Activated T-cell treated with anti-CD3 and anti-CD28 coated beads, Interleukin-2, amount 50 U/mL, for 4 hours (primary cell): ENCODE measurements at regions not wholly inside any gene's neighbourhood (a gene's known extent, or its start where the extent isn't known, plus 50 kb on each side); places are given as distances from the start of the nearest gene placed in this dataset.

Experiments used
- ATAC-seq, 2 donors: fragments of 200-7000 bp; cut with Tn5 transposase; one replicate each; pipeline ENCODE4 v1.10.0; 2021
- DNase-seq: peaks from one replicate; pipeline ENCODE4 v3.0.0-alpha.2; 2020
- H3K27me3 Mint-ChIP-seq: one replicate; pipeline ENCODE4 v1.8.0; 2021; ENCODE audit warnings: low read depth, mixed read lengths
- H3K36me3 Mint-ChIP-seq: one replicate; pipeline ENCODE4 v1.8.0; 2022; ENCODE audit warnings: mixed read lengths; ENCODE audit not compliant: insufficient read depth
- H3K4me1 Mint-ChIP-seq: one replicate; pipeline ENCODE4 v1.8.0; 2021; ENCODE audit warnings: low read depth, mixed read lengths
- H3K4me3 Mint-ChIP-seq: one replicate; pipeline ENCODE4 v1.8.0; 2021; ENCODE audit warnings: mild to moderate bottlenecking, moderate library complexity, mixed read lengths
- H3K9me3 Mint-ChIP-seq: one replicate; pipeline ENCODE4 v1.8.0; 2021; ENCODE audit warnings: mixed read lengths

DNA sequence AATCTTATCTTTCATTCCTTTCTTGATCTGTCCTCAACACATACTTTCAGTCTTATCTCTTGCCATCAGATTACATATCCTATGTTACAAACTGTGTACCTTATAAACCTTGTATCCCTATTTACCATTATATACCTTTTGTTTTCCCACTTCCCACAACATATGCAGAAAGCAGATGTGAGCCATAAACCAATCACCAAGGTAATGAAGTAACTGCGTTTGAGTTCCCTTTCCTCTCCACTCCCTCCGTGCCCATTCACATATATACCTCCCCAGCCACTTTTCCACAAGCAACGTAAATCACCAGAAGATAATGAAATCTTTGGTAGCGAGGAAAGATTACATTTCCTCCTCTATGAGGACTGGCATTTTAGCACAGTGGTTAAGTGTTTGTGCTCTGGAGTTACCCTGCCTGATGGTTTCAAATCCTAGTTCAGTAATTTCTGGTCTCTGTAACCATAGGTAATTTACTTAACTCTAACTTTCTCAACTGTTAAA, 55.5 kb upstream of the PHF14 start:
- Mint-ChIP-seq H3K9me3 (no peaks in the 10 kb centered on the region), H3K4me1 (no peaks in the 10 kb centered on the region), H3K4me3 (no peak overlapping the region), H3K36me3 (no peaks in the 10 kb centered on the region), H3K27me3 (peaks cover 8% of the 10 kb centered on the region)
- ATAC-seq = no peak
- DNase-seq = no peak

DNA sequence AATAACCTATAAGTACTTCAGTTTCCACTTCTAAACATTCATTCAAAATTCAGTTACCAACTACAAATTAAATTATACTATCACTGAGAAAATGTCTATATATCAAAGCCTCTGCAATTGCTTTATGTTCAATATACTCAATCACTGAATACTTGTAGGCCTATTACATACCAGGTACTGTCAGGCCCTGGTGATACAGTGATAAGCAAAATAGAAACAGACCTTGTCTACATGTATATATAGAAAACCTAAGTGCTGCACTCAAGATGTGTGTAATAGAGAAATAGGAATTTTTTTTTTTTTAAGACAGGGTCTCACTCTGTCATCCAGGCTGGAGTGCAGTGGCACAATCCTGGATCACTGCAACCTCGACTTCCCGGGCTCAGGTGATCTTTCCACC, 53.7 kb upstream of the PHF14 start:
- ATAC-seq (no peak), DNase-seq (no peak)
- H3K4me3 Mint-ChIP-seq = no peak overlapping the region
- H3K4me1 Mint-ChIP-seq = no peaks in the 10 kb centered on the region
- H3K27me3 Mint-ChIP-seq = peaks cover 3% of the 10 kb centered on the region
- H3K36me3 Mint-ChIP-seq = no peaks in the 10 kb centered on the region
- H3K9me3 Mint-ChIP-seq = no peaks in the 10 kb centered on the region
